ENCODE measurements at regions not wholly inside any gene's neighbourhood (a gene's known extent, or its start where the extent isn't known, plus 50 kb on each side); places are given as distances from the start of the nearest gene placed in this dataset.

GRCh38 chr1:99185196-99185595 lies 79.1 kb upstream of the PLPPR4 start:
- Histone ChIP-seq H3K23ac (ENCODE audit: low read length in 2 of 2) (no peak overlapping the region), H2BK15ac (ENCODE audit: low read depth, poor library complexity, severe bottlenecking) (no peak overlapping the region), H2BK12ac (ENCODE audit: low read length in 2 of 2) (no peak overlapping the region), H2BK120ac (ENCODE audit: low read depth, low read length) (no peak overlapping the region), H3K14ac (ENCODE audit: low read length in 2 of 2) (no peak overlapping the region), H3K4me1 (ENCODE audit: control insufficient read depth, insufficient read depth, low read depth, low read length) (no peaks in the 10 kb centered on the region), H3K9me3 (ENCODE audit: control insufficient read depth, low read length) (no peaks in the 10 kb centered on the region), H3K18ac (ENCODE audit: low read depth in 1 of 2, low read length in 2 of 2) (no peak overlapping the region), H2AFZ (ENCODE audit: low read depth, low read length) (no peak overlapping the region), H3K27ac (ENCODE audit: low read length, poor library complexity, severe bottlenecking) (no peak overlapping the region), H4K8ac (ENCODE audit: low read length) (no peak overlapping the region), H2BK5ac (ENCODE audit: low read depth, low read length, poor library complexity, severe bottlenecking) (no peak overlapping the region), H3K4me3 (ENCODE audit: insufficient read depth in 1 of 2, low read depth in 1 of 2, low read length in 2 of 2) (no peak overlapping the region), H3K4me2 (ENCODE audit: low read length, poor library complexity, severe bottlenecking) (no peak overlapping the region), H3K36me3 (ENCODE audit: control insufficient read depth in 1 of 2, insufficient read depth in 2 of 2, low read depth in 1 of 2, low read length in 2 of 2) (no peaks in the 10 kb centered on the region), H4K91ac (ENCODE audit: low read length) (no peak overlapping the region), H3K27me3 (ENCODE audit: control insufficient read depth in 1 of 2, insufficient read depth in 1 of 2, low read length in 2 of 2) (no peaks in the 10 kb centered on the region), H3K4ac (ENCODE audit: low read depth in 1 of 2, low read length in 2 of 2) (no peak overlapping the region), H3K9ac (ENCODE audit: low read length) (no peak overlapping the region), H2AK5ac (ENCODE audit: low read length, severe bottlenecking) (no peak overlapping the region), H3K79me1 (replicated peaks; ENCODE audit: low read length, poor library complexity, severe bottlenecking) (no peaks in the 10 kb centered on the region)
- DNase-seq, result no peak
- WGBS, result 91% methylated on average over 2 of the region's 3 CpGs

- H2AFZ ChIP-seq (ENCODE audit: low read depth, low read length), result no peak overlapping the region
- H3K27ac ChIP-seq (ENCODE audit: low read length, poor library complexity, severe bottlenecking), result no peak overlapping the region
- no peak overlapping the region for H3K4me3 ChIP-seq (ENCODE audit: insufficient read depth in 1 of 2, low read depth in 1 of 2, low read length in 2 of 2)
- H3K4me1 ChIP-seq (ENCODE audit: control insufficient read depth, insufficient read depth, low read depth, low read length), result no peaks in the 10 kb centered on the region
- H3K27me3 ChIP-seq (ENCODE audit: control insufficient read depth in 1 of 2, insufficient read depth in 1 of 2, low read length in 2 of 2), result no peaks in the 10 kb centered on the region
- H2BK5ac ChIP-seq (ENCODE audit: low read depth, low read length, poor library complexity, severe bottlenecking), result no peak overlapping the region
- H3K9ac ChIP-seq (ENCODE audit: low read length), result no peak overlapping the region
- no peak overlapping the region for H3K4ac ChIP-seq (ENCODE audit: low read depth in 1 of 2, low read length in 2 of 2)
- H2BK120ac ChIP-seq (ENCODE audit: low read depth, low read length), result no peak overlapping the region
- H3K4me2 ChIP-seq (ENCODE audit: low read length, poor library complexity, severe bottlenecking), result no peak overlapping the region
- no peak overlapping the region for H2BK12ac ChIP-seq (ENCODE audit: low read length in 2 of 2)
- WGBS, result no CpG with 5 or more reads among the region's 2 CpGs
- H3K9me3 ChIP-seq (ENCODE audit: control insufficient read depth, low read length), result no peaks in the 10 kb centered on the region
- no peak overlapping the region for H2BK15ac ChIP-seq (ENCODE audit: low read depth, poor library complexity, severe bottlenecking)
- no peaks in the 10 kb centered on the region for H3K36me3 ChIP-seq (ENCODE audit: control insufficient read depth in 1 of 2, insufficient read depth in 2 of 2, low read depth in 1 of 2, low read length in 2 of 2)
- H3K18ac ChIP-seq (ENCODE audit: low read depth in 1 of 2, low read length in 2 of 2), result no peak overlapping the region
- no peak overlapping the region for H2AK5ac ChIP-seq (ENCODE audit: low read length, severe bottlenecking)
- H3K23ac ChIP-seq (ENCODE audit: low read length in 2 of 2), result no peak overlapping the region
- DNase-seq, result no peak
- H3K79me1 ChIP-seq (replicated peaks; ENCODE audit: low read length, poor library complexity, severe bottlenecking), result no peaks in the 10 kb centered on the region
- H4K91ac ChIP-seq (ENCODE audit: low read length), result no peak overlapping the region
- no peak overlapping the region for H3K14ac ChIP-seq (ENCODE audit: low read length in 2 of 2)
- no peak overlapping the region for H4K8ac ChIP-seq (ENCODE audit: low read length)
Observed at GRCh38 chr1:99193431-99193830, 70.9 kb upstream of the PLPPR4 start.

DNA sequence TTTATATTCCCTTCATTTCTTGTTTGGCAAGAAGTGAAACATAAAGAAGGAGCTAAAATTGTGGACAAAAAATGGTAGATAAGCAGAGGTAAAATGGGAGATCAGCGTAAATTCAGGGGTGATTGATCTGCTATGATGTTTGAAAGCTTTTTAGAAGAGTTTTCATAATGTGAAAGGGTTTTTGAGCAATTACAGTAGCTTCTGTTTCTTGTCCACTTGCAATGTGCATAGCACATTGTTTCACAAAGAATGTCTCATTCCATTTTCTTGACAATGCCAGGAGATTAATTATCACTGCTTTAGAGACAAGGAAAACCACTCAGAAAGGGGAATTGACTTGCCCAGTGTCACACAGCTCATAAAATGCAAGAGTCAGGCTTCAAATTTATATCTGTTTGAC lies 65.9 kb upstream of the PLPPR4 start:
- DNase-seq, result no peak
- Histone ChIP-seq H3K23ac (ENCODE audit: low read length in 2 of 2) (no peak overlapping the region), H2BK5ac (ENCODE audit: low read depth, low read length, poor library complexity, severe bottlenecking) (no peak overlapping the region), H2AK5ac (ENCODE audit: low read length, severe bottlenecking) (no peak overlapping the region), H4K91ac (ENCODE audit: low read length) (no peak overlapping the region), H3K9ac (ENCODE audit: low read length) (no peak overlapping the region), H2BK120ac (ENCODE audit: low read depth, low read length) (no peak overlapping the region), H3K4me1 (ENCODE audit: control insufficient read depth, insufficient read depth, low read depth, low read length) (no peaks in the 10 kb centered on the region), H3K18ac (ENCODE audit: low read depth in 1 of 2, low read length in 2 of 2) (no peak overlapping the region), H2BK15ac (ENCODE audit: low read depth, poor library complexity, severe bottlenecking) (no peak overlapping the region), H3K4me2 (ENCODE audit: low read length, poor library complexity, severe bottlenecking) (no peak overlapping the region), H2BK12ac (ENCODE audit: low read length in 2 of 2) (no peak overlapping the region), H4K8ac (ENCODE audit: low read length) (no peak overlapping the region), H3K14ac (ENCODE audit: low read length in 2 of 2) (no peak overlapping the region), H3K4ac (ENCODE audit: low read depth in 1 of 2, low read length in 2 of 2) (no peak overlapping the region), H2AFZ (ENCODE audit: low read depth, low read length) (no peak overlapping the region), H3K27me3 (ENCODE audit: control insufficient read depth in 1 of 2, insufficient read depth in 1 of 2, low read length in 2 of 2) (no peaks in the 10 kb centered on the region), H3K9me3 (ENCODE audit: control insufficient read depth, low read length) (no peaks in the 10 kb centered on the region), H3K27ac (ENCODE audit: low read length, poor library complexity, severe bottlenecking) (no peak overlapping the region), H3K36me3 (ENCODE audit: control insufficient read depth in 1 of 2, insufficient read depth in 2 of 2, low read depth in 1 of 2, low read length in 2 of 2) (no peaks in the 10 kb centered on the region), H3K4me3 (ENCODE audit: insufficient read depth in 1 of 2, low read depth in 1 of 2, low read length in 2 of 2) (no peak overlapping the region), H3K79me1 (replicated peaks; ENCODE audit: low read length, poor library complexity, severe bottlenecking) (no peaks in the 10 kb centered on the region)
- 42% methylated on average over 1 of the region's 1 CpG for WGBS

GRCh38 chr1:99207216-99207615 lies 57.1 kb upstream of the PLPPR4 start:
- Histone ChIP-seq H2AFZ (ENCODE audit: low read depth, low read length) (no peak overlapping the region), H2BK12ac (ENCODE audit: low read length in 2 of 2) (no peak overlapping the region), H3K27me3 (ENCODE audit: control insufficient read depth in 1 of 2, insufficient read depth in 1 of 2, low read length in 2 of 2) (no peaks in the 10 kb centered on the region), H4K91ac (ENCODE audit: low read length) (no peak overlapping the region), H2BK15ac (ENCODE audit: low read depth, poor library complexity, severe bottlenecking) (no peak overlapping the region), H4K8ac (ENCODE audit: low read length) (no peak overlapping the region), H3K4me1 (ENCODE audit: control insufficient read depth, insufficient read depth, low read depth, low read length) (no peaks in the 10 kb centered on the region), H3K4me2 (ENCODE audit: low read length, poor library complexity, severe bottlenecking) (no peak overlapping the region), H3K4ac (ENCODE audit: low read depth in 1 of 2, low read length in 2 of 2) (no peak overlapping the region), H3K23ac (ENCODE audit: low read length in 2 of 2) (no peak overlapping the region), H2BK5ac (ENCODE audit: low read depth, low read length, poor library complexity, severe bottlenecking) (no peak overlapping the region), H3K4me3 (ENCODE audit: insufficient read depth in 1 of 2, low read depth in 1 of 2, low read length in 2 of 2) (no peak overlapping the region), H2BK120ac (ENCODE audit: low read depth, low read length) (no peak overlapping the region), H3K9me3 (ENCODE audit: control insufficient read depth, low read length) (no peaks in the 10 kb centered on the region), H3K36me3 (ENCODE audit: control insufficient read depth in 1 of 2, insufficient read depth in 2 of 2, low read depth in 1 of 2, low read length in 2 of 2) (no peaks in the 10 kb centered on the region), H2AK5ac (ENCODE audit: low read length, severe bottlenecking) (no peak overlapping the region), H3K14ac (ENCODE audit: low read length in 2 of 2) (no peak overlapping the region), H3K18ac (ENCODE audit: low read depth in 1 of 2, low read length in 2 of 2) (no peak overlapping the region), H3K79me1 (replicated peaks; ENCODE audit: low read length, poor library complexity, severe bottlenecking) (no peaks in the 10 kb centered on the region), H3K9ac (ENCODE audit: low read length) (no peak overlapping the region), H3K27ac (ENCODE audit: low read length, poor library complexity, severe bottlenecking) (no peak overlapping the region)
- no peak for DNase-seq
- 71% methylated on average over 3 of the region's 3 CpGs for WGBS
